H1 (cell line): ENCODE measurements at regions not wholly inside any gene's neighbourhood (a gene's known extent, or its start where the extent isn't known, plus 50 kb on each side); places are given as distances from the start of the nearest gene placed in this dataset.

ENCODE experiments used
- BRCA1 ChIP-seq: IDR thresholded peaks from 2 replicates; pipeline ENCODE4 v1.6.1; 2012; ENCODE audit warnings: low read depth, low read length, improper control_type of control experiment
- CBX5 ChIP-seq: fragments of 300-800, 300-1000 bp; sonication (generic); IDR thresholded peaks from 2 replicates; pipeline ENCODE4 v1.7.1; 2016; ENCODE audit warnings: antibody characterized with exemption, low read length, low read depth
- CBX8 ChIP-seq: fragments of 300-800, 300-1000 bp; sonication (generic); IDR thresholded peaks from 2 replicates; pipeline ENCODE4 v1.7.1; 2016; ENCODE audit warnings: low read depth, low read length, borderline replicate concordance
- CREB1 ChIP-seq: IDR thresholded peaks from 2 replicates; pipeline ENCODE4 v1.6.1; 2012; ENCODE audit warnings: inconsistent platforms
- EGR1 ChIP-seq: IDR thresholded peaks from 2 replicates; pipeline ENCODE4 v1.6.1; 2011; ENCODE audit warnings: low read depth, low read length, borderline replicate concordance
- EZH2 ChIP-seq: fragments of 200-600 bp; sonication (generic); IDR thresholded peaks from 2 replicates; pipeline ENCODE4 v1.7.1; 2012; ENCODE audit warnings: low read depth, mild to moderate bottlenecking, moderate library complexity, low read length, inconsistent platforms; ENCODE audit not compliant: severe bottlenecking
- GTF2F1 ChIP-seq: IDR thresholded peaks from 2 replicates; pipeline ENCODE4 v1.6.1; 2012; ENCODE audit warnings: low read depth, low read length, improper control_type of control experiment, borderline replicate concordance
- HDAC2 ChIP-seq, 2 experiments: fragments of 300-600 bp in 1 of 2; sonication (generic) in 1 of 2; IDR thresholded peaks; 2 replicates each; pipeline ENCODE4 v1.6.1; 2011 to 2012; ENCODE audit warnings: low read depth in 2 of 2, low read length in 2 of 2, mild to moderate bottlenecking in 2 of 2, moderate library complexity in 2 of 2, borderline replicate concordance in 1 of 2, inconsistent platforms in 1 of 2
- KDM1A ChIP-seq: fragments of 200-600, 300-600 bp; sonication (generic); IDR thresholded peaks from 2 replicates; pipeline ENCODE4 v1.7.1; 2016; ENCODE audit warnings: mild to moderate bottlenecking, low read length, borderline replicate concordance
- KDM5A ChIP-seq: fragments of 200-600 bp; IDR thresholded peaks from 2 replicates; pipeline ENCODE4 v1.7.1; 2012; ENCODE audit warnings: mild to moderate bottlenecking, low read length, inconsistent platforms, mixed read lengths
- POLR2A ChIP-seq, 2 experiments: IDR thresholded peaks; 1 replicate in 1 of 2; 2 replicates in 1 of 2; pipeline ENCODE4 v1.6.1; 2011; ENCODE audit warnings: low read depth in 2 of 2, low read length in 2 of 2, mild to moderate bottlenecking in 2 of 2; ENCODE audit errors: control extremely low read depth in 1 of 2
- RXRA ChIP-seq: IDR thresholded peaks from 2 replicates; pipeline ENCODE4 v1.6.1; 2011; ENCODE audit warnings: low read depth, mild to moderate bottlenecking, low read length, moderate library complexity; ENCODE audit not compliant: insufficient read depth
- SAP30 ChIP-seq: fragments of 300-600 bp; sonication (generic); IDR thresholded peaks from 2 replicates; pipeline ENCODE4 v1.7.1; 2012; ENCODE audit warnings: low read length, moderate library complexity, mild to moderate bottlenecking, inconsistent platforms; ENCODE audit not compliant: insufficient read depth, insufficient replicate concordance
- SP2 ChIP-seq: IDR thresholded peaks from 2 replicates; pipeline ENCODE4 v1.6.1; 2012; ENCODE audit warnings: mild to moderate bottlenecking, low read length, inconsistent platforms
- TAF1 ChIP-seq: IDR thresholded peaks from 2 replicates; pipeline ENCODE4 v1.6.1; 2011; ENCODE audit warnings: mild to moderate bottlenecking, low read depth, low read length
- TAF7 ChIP-seq: optimal IDR thresholded peaks from 2 replicates; pipeline ENCODE3; 2011; ENCODE audit warnings: low read depth, mild to moderate bottlenecking, inconsistent platforms, low read length, moderate library complexity, borderline replicate concordance
- TEAD4 ChIP-seq: IDR thresholded peaks from 2 replicates; pipeline ENCODE4 v1.6.1; 2012; ENCODE audit warnings: low read depth, low read length, inconsistent platforms, mixed read lengths
- YY1 ChIP-seq: IDR thresholded peaks from 2 replicates; pipeline ENCODE4 v1.6.1; 2011; ENCODE audit warnings: low read depth, mild to moderate bottlenecking, low read length
- ZNF274 ChIP-seq: IDR thresholded peaks from 2 replicates; pipeline ENCODE4 v1.7.0; 2012; ENCODE audit warnings: low read length, borderline replicate concordance; ENCODE audit errors: extremely low read depth
- TF ChIP-seq, protein P1 (sequence below): IDR thresholded peaks from 2 replicates; pipeline ENCODE4 v1.6.1; 2012; ENCODE audit warnings: inconsistent platforms
- TF ChIP-seq, protein P2 (sequence below): IDR thresholded peaks from 2 replicates; pipeline ENCODE4 v1.6.1; 2012; ENCODE audit warnings: inconsistent platforms
- TF ChIP-seq, protein P3 (sequence below): IDR thresholded peaks from 2 replicates; pipeline ENCODE4 v1.6.1; 2012; ENCODE audit warnings: low read length, inconsistent platforms

DNA sequence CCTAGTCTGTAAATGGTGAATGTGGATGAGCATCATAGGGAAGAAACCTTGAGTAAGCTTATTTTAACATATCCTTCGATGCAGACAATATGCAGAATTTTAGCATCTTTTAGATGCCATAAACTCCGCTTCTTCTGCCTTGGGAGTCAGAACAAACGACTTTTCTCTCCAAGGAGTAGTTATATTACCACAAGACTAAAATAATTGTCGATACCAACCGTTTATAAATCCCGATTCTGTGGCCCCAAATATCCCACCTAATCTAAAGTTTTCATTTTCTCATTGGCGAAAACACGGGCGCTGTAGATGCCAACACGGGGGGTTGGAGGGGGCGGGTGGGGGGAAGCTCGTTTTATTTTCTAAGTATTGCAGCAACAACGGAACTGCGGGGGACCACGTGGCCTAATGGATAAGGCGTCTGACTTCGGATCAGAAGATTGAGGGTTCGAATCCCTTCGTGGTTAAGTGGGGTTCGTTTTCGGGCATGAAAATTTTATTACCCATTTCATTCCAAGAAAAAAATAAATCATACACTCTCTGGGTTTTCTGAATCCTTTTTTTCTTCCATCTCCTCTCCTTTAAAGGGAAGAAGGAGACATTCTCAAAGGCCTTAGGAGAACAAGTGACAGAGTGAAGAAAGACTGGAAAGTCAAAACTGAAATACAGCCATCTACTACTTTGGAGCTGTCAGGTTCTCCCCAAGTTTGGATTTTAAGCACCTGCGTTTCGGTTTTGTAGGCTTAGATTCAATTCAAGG is 65.5 kb upstream of the BTN3A2 start (continued):
- TF ChIP-seq, protein P1, sequence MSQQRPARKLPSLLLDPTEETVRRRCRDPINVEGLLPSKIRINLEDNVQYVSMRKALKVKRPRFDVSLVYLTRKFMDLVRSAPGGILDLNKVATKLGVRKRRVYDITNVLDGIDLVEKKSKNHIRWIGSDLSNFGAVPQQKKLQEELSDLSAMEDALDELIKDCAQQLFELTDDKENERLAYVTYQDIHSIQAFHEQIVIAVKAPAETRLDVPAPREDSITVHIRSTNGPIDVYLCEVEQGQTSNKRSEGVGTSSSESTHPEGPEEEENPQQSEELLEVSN = no peak
- TF ChIP-seq TEAD4 (0 out of 2 replicates have a peak, but pooled peaks have one; percentile 29), TAF1 (no peak), TAF7 (no peak), CBX5 (no peak), EZH2 (no peak), SAP30 (no peak), RXRA (no peak), SP2 (no peak), KDM1A (no peak), POLR2A (IDR thresholded peaks at IDR 0.05; ENCODE audit: control extremely low read depth in 1 of 2, low read depth in 2 of 2, low read length in 2 of 2) (no peak), ZNF274 (no peak), HDAC2 (IDR thresholded peaks at IDR 0.05; ENCODE audit: borderline replicate concordance in 1 of 2, low read depth in 2 of 2, low read length in 2 of 2) (no peak), GTF2F1 (no peak), YY1 (no peak), CREB1 (0 out of 2 replicates have a peak, but pooled peaks have one; percentile 24), EGR1 (0 out of 2 replicates have a peak, but pooled peaks have one; percentile 42), CBX8 (no peak), KDM5A (no peak), BRCA1 (no peak)
- TF ChIP-seq, protein P2, sequence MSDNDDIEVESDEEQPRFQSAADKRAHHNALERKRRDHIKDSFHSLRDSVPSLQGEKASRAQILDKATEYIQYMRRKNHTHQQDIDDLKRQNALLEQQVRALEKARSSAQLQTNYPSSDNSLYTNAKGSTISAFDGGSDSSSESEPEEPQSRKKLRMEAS = no peak
- TF ChIP-seq, protein P3, sequence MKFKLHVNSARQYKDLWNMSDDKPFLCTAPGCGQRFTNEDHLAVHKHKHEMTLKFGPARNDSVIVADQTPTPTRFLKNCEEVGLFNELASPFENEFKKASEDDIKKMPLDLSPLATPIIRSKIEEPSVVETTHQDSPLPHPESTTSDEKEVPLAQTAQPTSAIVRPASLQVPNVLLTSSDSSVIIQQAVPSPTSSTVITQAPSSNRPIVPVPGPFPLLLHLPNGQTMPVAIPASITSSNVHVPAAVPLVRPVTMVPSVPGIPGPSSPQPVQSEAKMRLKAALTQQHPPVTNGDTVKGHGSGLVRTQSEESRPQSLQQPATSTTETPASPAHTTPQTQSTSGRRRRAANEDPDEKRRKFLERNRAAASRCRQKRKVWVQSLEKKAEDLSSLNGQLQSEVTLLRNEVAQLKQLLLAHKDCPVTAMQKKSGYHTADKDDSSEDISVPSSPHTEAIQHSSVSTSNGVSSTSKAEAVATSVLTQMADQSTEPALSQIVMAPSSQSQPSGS = 0 out of 2 replicates have a peak, but pooled peaks have one; percentile 27
